Heart right ventricle (tissue), 16 donors: ENCODE measurements at regions not wholly inside any gene's neighbourhood (a gene's known extent, or its start where the extent isn't known, plus 50 kb on each side); places are given as distances from the start of the nearest gene placed in this dataset.

ENCODE experiments used
- ATAC-seq, 8 donors: fragments of 200-7000 bp; cut with Tn5 transposase; one replicate each; pipeline ENCODE4 v1.9.1; 2020; ENCODE audit warnings: mild to moderate bottlenecking in 8 of 8, moderate library complexity in 8 of 8, moderate number of reproducible peaks in 1 of 8
- DNase-seq, 2 donors: peaks; one replicate each; pipeline ENCODE4 v3.0.0-alpha.2; 2020
- H3K27ac ChIP-seq, 10 donors: fragments of 200-600 bp; sonication (generic) in 2 of 10; one replicate each; pipeline versions ENCODE4 v1.5.0 to v1.8.0; 2020 to 2022; ENCODE audit warnings: mild to moderate bottlenecking in 3 of 10
- H3K27me3 ChIP-seq, 7 donors: fragments of 200-600 bp; one replicate each; pipeline ENCODE4 v1.8.0; 2021 to 2022; ENCODE audit warnings: mild to moderate bottlenecking in 2 of 7
- H3K36me3 ChIP-seq, 9 donors: fragments of 200-600 bp; sonication (generic) in 1 of 9; one replicate each; pipeline versions ENCODE4 v1.5.0 to v1.8.0; 2020 to 2022; ENCODE audit warnings: mild to moderate bottlenecking in 2 of 9
- H3K4me1 ChIP-seq, 9 donors: fragments of 200-600 bp; sonication (generic) in 1 of 9; one replicate each; pipeline versions ENCODE4 v1.5.0 to v1.8.0; 2020 to 2022; ENCODE audit warnings: mild to moderate bottlenecking in 4 of 9
- H3K4me3 ChIP-seq, 10 donors: fragments of 200-600 bp; sonication (generic) in 2 of 10; one replicate each; pipeline versions ENCODE4 v1.5.0 to v1.8.0; 2020 to 2022; ENCODE audit warnings: mild to moderate bottlenecking in 7 of 10, moderate library complexity in 2 of 10
- H3K9me3 ChIP-seq, 11 donors: fragments of 200-600 bp in 10 of 11; sonication (generic) in 2 of 11; one replicate each; pipeline versions ENCODE4 v1.5.0 to v1.8.0; 2013 to 2022; ENCODE audit warnings: mild to moderate bottlenecking in 2 of 11, control low read depth in 1 of 11, moderate library complexity in 1 of 11
- CTCF ChIP-seq, 9 donors: fragments of 200-600 bp; sonication (generic) in 2 of 9; IDR thresholded peaks; one replicate each; pipeline versions ENCODE4 v1.5.0 to v1.8.0; 2021 to 2022; ENCODE audit warnings: antibody characterized with exemption in 9 of 9, mild to moderate bottlenecking in 5 of 9, moderate library complexity in 1 of 9
- WGBS, 2 donors: extraction: QIAGEN DNeasy Blood & Tissue Kit; methylation state at CpG; one replicate each; pipeline ENCODE4 v1.1.7; 2013; ENCODE audit warnings: inconsistent platforms in 1 of 2; 5-methylcytosine and 5-hydroxymethylcytosine counted together
- intact Hi-C, 10 donors: fragments of 100-400 bp; cut with DNase I; formaldehyde crosslinking; loops; one replicate each; pipeline versions ENCODE4 v1.11.1 to v1.14.2; 2022
- donor health status: Arrhythmogenic right ventricular cardiomyopathy.
- donor health status: ischemic (EF 13 %, LVEDD 7.1; RV severe dilation, severe dysfunction).
- donor health status: healthy with polysubstance abuse.
- donor health status: DM: no; HTN: yes; CAD: no.
- donor health status: DM: no; HTN: no; CAD: no.
- donor health status: ischemic (EF 25% LVEDD 6.9; RV normal size, moderate dysfunction).
- donor health status: ischemic (EF 25% LVEDD 5.7; RV mildly dilated, moderate dysfunction).
- donor health status: healthy.
- donor health status: DM: yes; HTN: yes; CAD: no.
- donor health status: Ischemic cardiomyopathy.
- donor health status: ischemic (EF 35%, LVEDD 5.7; RV mildly dilated, moderate dysfunction).
- donor health status: nonischemic (EF 11% LVEDD 7.7; RV severe dilation, severe dysfunction).
- donor health status: DM: yes; HTN: yes; CAD: no.
- donor health status: PGD.
- donor health status: ischemic (EF 29% LVEDD 5.4; RV normal size, mild dysfunction).
- donor health status: nonischemic (EF 23%, LVEDD 6.1; RV moderate dilation, normal function).

GRCh38 chr4:96260064-96260682 is 420.3 kb downstream of the PDHA2 start:
- peaks cover 0 to 13% (median 0%) of the 10 kb centered on the region in 11 donors for H3K9me3 ChIP-seq

GRCh38 chr4:96262057-96262456 is 422.2 kb downstream of the PDHA2 start:
- DNase-seq, result no peak
- no peak for TF ChIP-seq CTCF (IDR thresholded peaks at IDR 0.05)
- WGBS, 2 donors, result 70 to 81% methylated on average over 5 of the region's 5 CpGs
- peaks cover 0 to 3% (median 0%) of the 10 kb centered on the region in 11 donors for H3K9me3 ChIP-seq
- H3K27ac ChIP-seq, result no peak overlapping the region
- H3K4me1 ChIP-seq, result no peaks in the 10 kb centered on the region
- H3K27me3 ChIP-seq, result no peaks in the 10 kb centered on the region
- ATAC-seq, result no peak
- H3K36me3 ChIP-seq, result no peaks in the 10 kb centered on the region
- no peak overlapping the region for H3K4me3 ChIP-seq
- intact Hi-C loops, result no loop called here

More at GRCh38 chr4:96260064-96260682, 420.3 kb downstream of the PDHA2 start:
- no peak for TF ChIP-seq CTCF (IDR thresholded peaks at IDR 0.05)
- no peak for DNase-seq
- no peaks in the 10 kb centered on the region for H3K36me3 ChIP-seq
- no peaks in the 10 kb centered on the region for H3K27me3 ChIP-seq
- intact Hi-C loops, result no loop called here
- H3K27ac ChIP-seq, result no peak overlapping the region
- no peak overlapping the region for H3K4me3 ChIP-seq
- H3K4me1 ChIP-seq, result no peaks in the 10 kb centered on the region
- no peak for ATAC-seq
- 46 to 60% methylated on average over 2 of the region's 2 CpGs for WGBS, 2 donors

GRCh38 chr4:96263291-96263690 is 423.4 kb downstream of the PDHA2 start:
- Histone ChIP-seq H3K9me3 (peaks cover 0 to 3% (median 0%) of the 10 kb centered on the region in 11 donors), H3K27ac (no peak overlapping the region), H3K4me1 (no peaks in the 10 kb centered on the region), H3K27me3 (no peaks in the 10 kb centered on the region), H3K36me3 (no peaks in the 10 kb centered on the region), H3K4me3 (no peak overlapping the region)
- TF ChIP-seq CTCF (IDR thresholded peaks at IDR 0.05), result no peak
- DNase-seq (no peak), ATAC-seq (no peak)
- intact Hi-C loops, result no loop called here
- 85 to 87% methylated on average over 1 of the region's 1 CpG for WGBS, 2 donors

- DNase-seq, result no peak
- no peak overlapping the region for H3K27ac ChIP-seq
- no peak for ATAC-seq
- 94 to 96% methylated on average over 2 of the region's 2 CpGs for WGBS, 2 donors
- no peak for TF ChIP-seq CTCF (IDR thresholded peaks at IDR 0.05)
- H3K36me3 ChIP-seq, result no peaks in the 10 kb centered on the region
- no peaks in the 10 kb centered on the region for H3K4me1 ChIP-seq
- no peak overlapping the region for H3K4me3 ChIP-seq
- no peaks in the 10 kb centered on the region for H3K9me3 ChIP-seq
- H3K27me3 ChIP-seq, result no peaks in the 10 kb centered on the region
- intact Hi-C loops, result no loop called here
Observed at GRCh38 chr4:96264941-96265463, 425.1 kb downstream of the PDHA2 start.
